ENCODE measurements at regions not wholly inside any gene's neighbourhood (a gene's known extent, or its start where the extent isn't known, plus 50 kb on each side); places are given as distances from the start of the nearest gene placed in this dataset.

DNA sequence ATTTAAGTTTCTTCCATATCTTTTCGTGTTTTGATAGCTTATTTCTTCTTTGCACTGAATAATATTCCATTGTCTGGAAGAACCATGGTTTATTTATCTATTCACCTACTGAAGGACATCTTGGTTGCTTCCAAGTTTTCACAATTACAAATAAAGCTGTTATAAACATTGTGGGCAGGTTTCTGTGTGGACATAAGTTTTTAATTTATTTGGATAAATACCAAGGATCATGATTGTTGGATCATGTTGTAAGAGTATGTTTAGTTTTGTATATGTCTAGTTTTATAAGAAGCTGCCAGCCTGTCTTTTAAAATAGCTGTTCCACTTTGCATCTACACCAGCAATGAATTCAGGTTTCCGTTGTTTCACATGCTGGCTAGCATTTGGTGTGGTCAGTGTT, 339.4 kb downstream of the CDH11 start:
- H4K8ac ChIP-seq (ENCODE audit: low read depth, low read length) = no peak overlapping the region
- no peaks in the 10 kb centered on the region for H3K4me1 ChIP-seq (ENCODE audit: control insufficient read depth in 2 of 2, insufficient read depth in 1 of 2, low read depth in 1 of 2, low read length in 2 of 2)
- no peak overlapping the region for H3K9ac ChIP-seq (ENCODE audit: low read depth, low read length, poor library complexity)
- no peak overlapping the region for H3K4me2 ChIP-seq (ENCODE audit: insufficient read depth, low read length, poor library complexity, severe bottlenecking)
- no peak overlapping the region for H4K91ac ChIP-seq (ENCODE audit: low read depth, low read length, poor library complexity)
- no peaks in the 10 kb centered on the region for H3K9me3 ChIP-seq (replicated peaks in 1 of 2; ENCODE audit: control insufficient read depth in 2 of 2, insufficient read depth in 1 of 2, low read depth in 1 of 2, low read length in 2 of 2)
- H2AK5ac ChIP-seq (ENCODE audit: low read depth, low read length) = no peak overlapping the region
- no peak overlapping the region for H3K27ac ChIP-seq (replicated peaks; ENCODE audit: low read length)
- H3K23ac ChIP-seq (ENCODE audit: low read depth, low read length, poor library complexity) = no peak overlapping the region
- H3K27me3 ChIP-seq (ENCODE audit: control insufficient read depth in 3 of 3, insufficient read depth in 3 of 3, low read depth in 1 of 3, low read length in 3 of 3) = no peaks in the 10 kb centered on the region
- H2BK15ac ChIP-seq (ENCODE audit: low read length) = no peak overlapping the region
- no peak overlapping the region for H2BK5ac ChIP-seq (ENCODE audit: low read length)
- no peak overlapping the region for H3K14ac ChIP-seq (ENCODE audit: low read length)
- no peak overlapping the region for H3K4ac ChIP-seq (ENCODE audit: low read length)
- no CpG with 5 or more reads among the region's 2 CpGs for WGBS, 2 donors (ENCODE audit: extremely low coverage in 2 of 2, insufficient read length in 2 of 2, insufficient replicate concordance in 1 of 2)
- no peaks in the 10 kb centered on the region for H3K79me1 ChIP-seq (ENCODE audit: low read depth, low read length)
- H2BK120ac ChIP-seq (ENCODE audit: low read depth, low read length) = no peak overlapping the region
- no peak overlapping the region for H2AFZ ChIP-seq (ENCODE audit: low read length)
- no peak for DNase-seq (ENCODE audit: low spot score)
- no peak overlapping the region for H3K4me3 ChIP-seq (ENCODE audit: low read length in 2 of 2)
- no peak overlapping the region for H2BK12ac ChIP-seq (ENCODE audit: low read length)
- H3K18ac ChIP-seq (ENCODE audit: low read length) = no peak overlapping the region
- no peaks in the 10 kb centered on the region for H3K36me3 ChIP-seq (replicated peaks in 1 of 2; ENCODE audit: control insufficient read depth in 2 of 2, insufficient read depth in 2 of 2, low read length in 2 of 2)

DNA sequence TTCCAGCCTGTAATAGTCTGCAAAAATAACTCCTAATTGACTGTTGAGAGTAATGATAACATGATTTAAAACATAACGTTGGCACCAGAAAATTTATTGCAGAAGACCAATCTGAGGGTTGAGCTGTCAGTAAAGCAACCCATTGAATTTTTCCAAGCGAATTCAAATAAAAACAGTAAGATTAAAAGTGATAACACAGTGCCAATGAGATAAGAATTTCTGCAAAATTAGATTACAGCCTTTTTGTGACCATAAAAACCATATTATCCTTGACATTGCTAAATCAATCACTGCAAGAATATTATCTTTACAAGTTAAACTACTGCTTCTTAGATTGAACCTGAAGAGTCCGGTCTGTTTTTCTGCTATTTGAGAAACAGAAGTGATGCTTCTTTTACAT, 341.4 kb downstream of the CDH11 start:
- Histone ChIP-seq H3K9me3 (replicated peaks in 1 of 2; ENCODE audit: control insufficient read depth in 2 of 2, insufficient read depth in 1 of 2, low read depth in 1 of 2, low read length in 2 of 2) (no peaks in the 10 kb centered on the region), H2AFZ (ENCODE audit: low read length) (no peak overlapping the region), H3K9ac (ENCODE audit: low read depth, low read length, poor library complexity) (no peak overlapping the region), H3K27me3 (ENCODE audit: control insufficient read depth in 3 of 3, insufficient read depth in 3 of 3, low read depth in 1 of 3, low read length in 3 of 3) (no peaks in the 10 kb centered on the region), H2BK5ac (ENCODE audit: low read length) (no peak overlapping the region), H3K36me3 (replicated peaks in 1 of 2; ENCODE audit: control insufficient read depth in 2 of 2, insufficient read depth in 2 of 2, low read length in 2 of 2) (no peaks in the 10 kb centered on the region), H3K79me1 (ENCODE audit: low read depth, low read length) (no peaks in the 10 kb centered on the region), H2BK15ac (ENCODE audit: low read length) (no peak overlapping the region), H4K8ac (ENCODE audit: low read depth, low read length) (no peak overlapping the region), H2BK12ac (ENCODE audit: low read length) (no peak overlapping the region), H3K14ac (ENCODE audit: low read length) (no peak overlapping the region), H3K27ac (replicated peaks; ENCODE audit: low read length) (no peak overlapping the region), H4K91ac (ENCODE audit: low read depth, low read length, poor library complexity) (no peak overlapping the region), H3K4me2 (ENCODE audit: insufficient read depth, low read length, poor library complexity, severe bottlenecking) (no peak overlapping the region), H3K4me1 (ENCODE audit: control insufficient read depth in 2 of 2, insufficient read depth in 1 of 2, low read depth in 1 of 2, low read length in 2 of 2) (no peaks in the 10 kb centered on the region), H2AK5ac (ENCODE audit: low read depth, low read length) (no peak overlapping the region), H3K4ac (ENCODE audit: low read length) (no peak overlapping the region), H3K23ac (ENCODE audit: low read depth, low read length, poor library complexity) (no peak overlapping the region), H2BK120ac (ENCODE audit: low read depth, low read length) (no peak overlapping the region), H3K4me3 (ENCODE audit: low read length in 2 of 2) (no peak overlapping the region), H3K18ac (ENCODE audit: low read length) (no peak overlapping the region)
- no CpG with 5 or more reads among the region's 3 CpGs for WGBS, 2 donors (ENCODE audit: extremely low coverage in 2 of 2, insufficient read length in 2 of 2, insufficient replicate concordance in 1 of 2)
- DNase-seq (ENCODE audit: low spot score) = no peak

DNA sequence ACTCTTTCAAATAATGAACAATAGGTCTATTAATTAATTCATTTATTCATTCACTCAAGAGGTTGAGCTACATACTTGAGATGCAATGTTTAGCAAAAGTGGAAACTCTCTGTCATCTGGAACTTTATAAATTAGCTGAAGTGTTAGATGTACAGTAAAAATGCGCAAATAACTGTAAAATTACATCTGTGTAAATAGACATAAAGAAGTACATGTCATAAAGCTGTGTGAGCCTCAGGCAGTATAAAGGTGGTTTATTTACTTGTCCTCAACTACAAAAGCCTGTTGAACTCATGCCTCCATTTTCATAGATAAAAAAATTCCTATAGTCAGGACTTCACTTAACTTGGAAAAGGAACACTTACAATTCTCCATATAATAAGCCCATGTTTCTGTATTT, 343.1 kb downstream of the CDH11 start:
- Histone ChIP-seq H2BK120ac (ENCODE audit: low read depth, low read length) (no peak overlapping the region), H3K14ac (ENCODE audit: low read length) (no peak overlapping the region)
- no CpG with 5 or more reads among the region's 1 CpG for WGBS, 2 donors (ENCODE audit: extremely low coverage in 2 of 2, insufficient read length in 2 of 2, insufficient replicate concordance in 1 of 2)

DNA sequence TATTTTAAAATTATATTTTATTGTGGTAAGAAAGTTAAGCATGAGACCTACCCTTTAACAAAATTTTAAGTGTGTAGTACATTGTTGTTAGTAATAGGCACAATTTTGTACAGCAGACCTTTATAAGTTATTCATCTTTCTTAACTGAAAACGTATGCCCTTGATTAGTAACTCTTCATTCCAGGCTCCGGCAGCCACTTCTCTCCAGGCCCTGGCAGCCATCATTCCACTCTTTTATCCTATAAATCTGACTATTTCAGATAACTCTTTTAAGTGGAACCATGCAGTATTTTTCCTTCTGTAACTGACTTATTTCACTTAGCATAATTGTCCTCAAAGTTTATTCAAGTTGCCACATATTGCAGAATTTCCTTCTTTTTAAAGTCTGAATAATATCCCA, 348.2 kb downstream of the CDH11 start:
- H2BK120ac ChIP-seq (ENCODE audit: low read depth, low read length) = no peak overlapping the region
- no peak overlapping the region for H2BK12ac ChIP-seq (ENCODE audit: low read length)
- no peak overlapping the region for H2AFZ ChIP-seq (ENCODE audit: low read length)
- H4K8ac ChIP-seq (ENCODE audit: low read depth, low read length) = no peak overlapping the region
- WGBS, 2 donors (ENCODE audit: extremely low coverage in 2 of 2, insufficient read length in 2 of 2, insufficient replicate concordance in 1 of 2) = no CpG with 5 or more reads among the region's 2 CpGs
- no peak overlapping the region for H2BK5ac ChIP-seq (ENCODE audit: low read length)
- H3K4ac ChIP-seq (ENCODE audit: low read length) = no peak overlapping the region
- no peak overlapping the region for H3K14ac ChIP-seq (ENCODE audit: low read length)
- DNase-seq (ENCODE audit: low spot score) = no peak
- no peak overlapping the region for H3K18ac ChIP-seq (ENCODE audit: low read length)
- peaks cover 0 to 2% of the 10 kb centered on the region in 2 donors for H3K9me3 ChIP-seq (replicated peaks in 1 of 2; ENCODE audit: control insufficient read depth in 2 of 2, insufficient read depth in 1 of 2, low read depth in 1 of 2, low read length in 2 of 2)
- H3K9ac ChIP-seq (ENCODE audit: low read depth, low read length, poor library complexity) = no peak overlapping the region
- no peaks in the 10 kb centered on the region for H3K36me3 ChIP-seq (replicated peaks in 1 of 2; ENCODE audit: control insufficient read depth in 2 of 2, insufficient read depth in 2 of 2, low read length in 2 of 2)
- H3K4me2 ChIP-seq (ENCODE audit: insufficient read depth, low read length, poor library complexity, severe bottlenecking) = no peak overlapping the region
- H4K91ac ChIP-seq (ENCODE audit: low read depth, low read length, poor library complexity) = no peak overlapping the region
- H3K27ac ChIP-seq (replicated peaks; ENCODE audit: low read length) = no peak overlapping the region
- no peaks in the 10 kb centered on the region for H3K27me3 ChIP-seq (ENCODE audit: control insufficient read depth in 3 of 3, insufficient read depth in 3 of 3, low read depth in 1 of 3, low read length in 3 of 3)
- no peak overlapping the region for H2AK5ac ChIP-seq (ENCODE audit: low read depth, low read length)
- H3K4me3 ChIP-seq (ENCODE audit: low read length in 2 of 2) = no peak overlapping the region
- H3K79me1 ChIP-seq (ENCODE audit: low read depth, low read length) = no peaks in the 10 kb centered on the region
- no peak overlapping the region for H3K23ac ChIP-seq (ENCODE audit: low read depth, low read length, poor library complexity)
- no peak overlapping the region for H2BK15ac ChIP-seq (ENCODE audit: low read length)
- H3K4me1 ChIP-seq (ENCODE audit: control insufficient read depth in 2 of 2, insufficient read depth in 1 of 2, low read depth in 1 of 2, low read length in 2 of 2) = peaks cover 0 to 2% of the 10 kb centered on the region in 2 donors

More for the DNA sequence above, 343.1 kb downstream of the CDH11 start:
- no peak overlapping the region for H2BK5ac ChIP-seq (ENCODE audit: low read length)
- H2BK12ac ChIP-seq (ENCODE audit: low read length) = no peak overlapping the region
- no peak for DNase-seq (ENCODE audit: low spot score)
- H3K27me3 ChIP-seq (ENCODE audit: control insufficient read depth in 3 of 3, insufficient read depth in 3 of 3, low read depth in 1 of 3, low read length in 3 of 3) = no peaks in the 10 kb centered on the region
- no peak overlapping the region for H4K91ac ChIP-seq (ENCODE audit: low read depth, low read length, poor library complexity)
- no peaks in the 10 kb centered on the region for H3K4me1 ChIP-seq (ENCODE audit: control insufficient read depth in 2 of 2, insufficient read depth in 1 of 2, low read depth in 1 of 2, low read length in 2 of 2)
- no peak overlapping the region for H3K27ac ChIP-seq (replicated peaks; ENCODE audit: low read length)
- no peak overlapping the region for H3K23ac ChIP-seq (ENCODE audit: low read depth, low read length, poor library complexity)
- no peak overlapping the region for H2AK5ac ChIP-seq (ENCODE audit: low read depth, low read length)
- no peak overlapping the region for H3K9ac ChIP-seq (ENCODE audit: low read depth, low read length, poor library complexity)
- no peak overlapping the region for H2AFZ ChIP-seq (ENCODE audit: low read length)
- no peak overlapping the region for H4K8ac ChIP-seq (ENCODE audit: low read depth, low read length)
- H3K18ac ChIP-seq (ENCODE audit: low read length) = no peak overlapping the region
- H3K36me3 ChIP-seq (replicated peaks in 1 of 2; ENCODE audit: control insufficient read depth in 2 of 2, insufficient read depth in 2 of 2, low read length in 2 of 2) = no peaks in the 10 kb centered on the region
- H3K4ac ChIP-seq (ENCODE audit: low read length) = no peak overlapping the region
- H3K79me1 ChIP-seq (ENCODE audit: low read depth, low read length) = no peaks in the 10 kb centered on the region
- H2BK15ac ChIP-seq (ENCODE audit: low read length) = no peak overlapping the region
- no peak overlapping the region for H3K4me2 ChIP-seq (ENCODE audit: insufficient read depth, low read length, poor library complexity, severe bottlenecking)
- H3K9me3 ChIP-seq (replicated peaks in 1 of 2; ENCODE audit: control insufficient read depth in 2 of 2, insufficient read depth in 1 of 2, low read depth in 1 of 2, low read length in 2 of 2) = no peaks in the 10 kb centered on the region
- H3K4me3 ChIP-seq (ENCODE audit: low read length in 2 of 2) = no peak overlapping the region
